SK-N-SH (cell line): ENCODE measurements at regions not wholly inside any gene's neighbourhood (a gene's known extent, or its start where the extent isn't known, plus 50 kb on each side); places are given as distances from the start of the nearest gene placed in this dataset.
"Not testable (repeated sequence)": the region's sequence is repeated elsewhere in the genome, so short reads cannot be mapped to it uniquely, and the experiment has no call there.

Experiments
- CHD2 ChIP-seq: fragments of 150-350 bp; IDR thresholded peaks from 2 replicates; pipeline ENCODE4 v1.6.1; 2018; ENCODE audit warnings: low read length; ENCODE audit not compliant: partially characterized antibody
- CTCF ChIP-seq: fragments of 200-600 bp; sonication (generic); IDR thresholded peaks from 2 replicates; pipeline ENCODE4 v1.6.1; 2017; ENCODE audit warnings: antibody characterized with exemption, mild to moderate bottlenecking, moderate library complexity
- ELF1 ChIP-seq: IDR thresholded peaks from 2 replicates; pipeline ENCODE4 v1.4.0; 2012
- EP300 ChIP-seq, 2 experiments: IDR thresholded peaks; 2 replicates each; pipeline versions ENCODE4 v1.4.0 to v1.6.1; 2012; ENCODE audit warnings: borderline replicate concordance in 1 of 2, low read depth in 1 of 2, low read length in 1 of 2
- EZH2phosphoT487 ChIP-seq: fragments of 200-600 bp; sonication (generic); IDR thresholded peaks from 2 replicates; pipeline ENCODE4 v1.6.1; 2017; ENCODE audit warnings: low read depth, mixed run types, mild to moderate bottlenecking, antibody characterized with exemption, moderate library complexity, borderline replicate concordance
- FOSL2 ChIP-seq: IDR thresholded peaks from 2 replicates; pipeline ENCODE4 v1.4.0; 2012; ENCODE audit warnings: low read depth, mild to moderate bottlenecking, moderate library complexity, borderline replicate concordance
- FOXM1 ChIP-seq: IDR thresholded peaks from 2 replicates; pipeline ENCODE4 v1.4.0; 2012; ENCODE audit warnings: low read depth, mild to moderate bottlenecking
- JUND ChIP-seq: IDR thresholded peaks from 2 replicates; pipeline ENCODE4 v1.4.0; 2012
- MEF2A ChIP-seq: IDR thresholded peaks from 2 replicates; pipeline ENCODE4 v1.4.0; 2012; ENCODE audit warnings: low read depth, borderline replicate concordance
- SIN3A ChIP-seq: IDR thresholded peaks from 2 replicates; pipeline ENCODE4 v1.6.1; 2012; ENCODE audit warnings: low read depth, mild to moderate bottlenecking, low read length, moderate library complexity, borderline replicate concordance
- YY1 ChIP-seq: IDR thresholded peaks from 2 replicates; pipeline ENCODE4 v1.4.0; 2012; ENCODE audit warnings: low read depth, mild to moderate bottlenecking
- TF ChIP-seq, protein P1 (sequence below): IDR thresholded peaks from 2 replicates; pipeline ENCODE4 v1.4.0; 2012; ENCODE audit warnings: low read depth, borderline replicate concordance
- TF ChIP-seq, protein P2 (sequence below): fragments of 150-350 bp; IDR thresholded peaks from 2 replicates; pipeline ENCODE4 v1.6.1; 2017; ENCODE audit warnings: antibody characterized with exemption, low read length, low read depth, borderline replicate concordance

DNA sequence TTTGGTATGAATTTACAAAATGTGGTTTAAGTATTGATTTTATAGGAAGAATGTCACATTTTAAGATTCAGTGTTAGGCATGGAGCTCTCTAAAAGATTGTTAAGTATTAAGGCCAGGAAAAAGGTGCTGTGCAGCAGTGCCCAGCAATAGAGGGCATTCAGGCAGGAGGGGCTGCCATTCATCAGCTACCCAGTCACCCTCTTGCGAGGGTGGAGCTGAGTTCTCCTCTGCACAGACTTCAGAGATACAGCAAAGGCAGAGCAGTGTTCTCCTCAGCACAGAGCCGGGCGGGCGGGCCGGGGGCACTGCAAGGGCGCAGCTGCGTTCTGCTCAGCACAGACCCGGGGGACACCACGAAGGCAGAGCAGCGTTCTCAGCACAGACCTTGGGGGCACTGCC lies 474.0 kb downstream of the SPATA31A6 start:
- not testable (repeated sequence) for TF ChIP-seq CTCF; EP300 (IDR thresholded peaks at IDR 0.05; ENCODE audit: borderline replicate concordance in 1 of 2, low read depth in 1 of 2, low read length in 1 of 2); SIN3A; FOSL2; YY1; FOXM1; ELF1; MEF2A; EZH2phosphoT487; CHD2; JUND
- TF ChIP-seq, protein P1, sequence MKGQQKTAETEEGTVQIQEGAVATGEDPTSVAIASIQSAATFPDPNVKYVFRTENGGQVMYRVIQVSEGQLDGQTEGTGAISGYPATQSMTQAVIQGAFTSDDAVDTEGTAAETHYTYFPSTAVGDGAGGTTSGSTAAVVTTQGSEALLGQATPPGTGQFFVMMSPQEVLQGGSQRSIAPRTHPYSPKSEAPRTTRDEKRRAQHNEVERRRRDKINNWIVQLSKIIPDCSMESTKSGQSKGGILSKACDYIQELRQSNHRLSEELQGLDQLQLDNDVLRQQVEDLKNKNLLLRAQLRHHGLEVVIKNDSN, result not testable (repeated sequence)
- TF ChIP-seq, protein P2, sequence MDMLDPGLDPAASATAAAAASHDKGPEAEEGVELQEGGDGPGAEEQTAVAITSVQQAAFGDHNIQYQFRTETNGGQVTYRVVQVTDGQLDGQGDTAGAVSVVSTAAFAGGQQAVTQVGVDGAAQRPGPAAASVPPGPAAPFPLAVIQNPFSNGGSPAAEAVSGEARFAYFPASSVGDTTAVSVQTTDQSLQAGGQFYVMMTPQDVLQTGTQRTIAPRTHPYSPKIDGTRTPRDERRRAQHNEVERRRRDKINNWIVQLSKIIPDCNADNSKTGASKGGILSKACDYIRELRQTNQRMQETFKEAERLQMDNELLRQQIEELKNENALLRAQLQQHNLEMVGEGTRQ, result not testable (repeated sequence)
